ENCODE measurements at regions not wholly inside any gene's neighbourhood (a gene's known extent, or its start where the extent isn't known, plus 50 kb on each side); places are given as distances from the start of the nearest gene placed in this dataset.

DNA sequence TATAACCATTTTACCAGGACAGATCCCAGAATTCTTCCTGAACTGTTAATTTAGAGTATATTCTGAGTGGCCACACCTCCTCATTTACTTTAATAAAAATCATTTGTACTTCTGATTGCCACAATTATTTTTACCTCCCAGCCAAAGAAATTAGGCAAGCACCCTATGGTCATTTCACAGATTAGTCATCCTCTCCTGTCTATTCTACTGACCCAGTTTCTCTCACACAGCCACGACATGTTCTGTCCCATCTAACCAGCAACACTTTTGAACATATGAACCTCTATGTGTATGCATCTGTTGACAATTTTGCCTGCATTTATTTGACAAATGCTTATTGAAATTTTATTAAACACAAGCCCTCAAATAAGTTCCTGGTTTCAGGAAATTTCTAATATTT lies 202.6 kb upstream of the STXBP5 start:
- H3K27ac ChIP-seq (ENCODE audit: low read length) = no peak overlapping the region

DNA sequence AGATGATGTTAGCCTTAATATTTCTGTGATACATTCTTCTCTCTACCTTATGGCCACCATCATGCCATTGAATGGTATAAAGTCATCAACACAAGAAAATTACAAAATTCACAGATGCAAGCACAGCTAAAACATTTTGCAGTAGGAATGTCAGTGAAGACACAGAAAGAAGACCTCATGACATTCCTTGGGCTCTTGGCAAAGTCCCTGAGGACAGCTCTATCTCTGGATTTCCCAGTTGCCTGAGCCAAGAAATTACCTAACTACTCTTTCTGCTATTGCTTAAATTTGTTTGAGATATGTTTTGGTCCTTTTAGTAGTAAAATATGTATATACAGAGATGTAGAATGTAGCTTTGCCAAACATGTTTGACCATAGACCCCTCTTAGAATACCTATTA lies 201.0 kb upstream of the STXBP5 start:
- DNase-seq = no peak
- no peak overlapping the region for H3K4me3 ChIP-seq (ENCODE audit: low read length)
- no peaks in the 10 kb centered on the region for H3K4me1 ChIP-seq (ENCODE audit: control insufficient read depth, insufficient read depth, low read length)
- no peaks in the 10 kb centered on the region for H3K27me3 ChIP-seq (ENCODE audit: control insufficient read depth, insufficient read depth, low read length)
- no peaks in the 10 kb centered on the region for H3K9me3 ChIP-seq (replicated peaks; ENCODE audit: control insufficient read depth, low read depth, low read length)
- H3K27ac ChIP-seq (ENCODE audit: low read length) = no peak overlapping the region
- H3K36me3 ChIP-seq (ENCODE audit: control insufficient read depth, insufficient read depth, low read length) = no peaks in the 10 kb centered on the region

More for the DNA sequence above, 202.6 kb upstream of the STXBP5 start:
- Histone ChIP-seq H3K9me3 (replicated peaks; ENCODE audit: control insufficient read depth, low read depth, low read length) (no peaks in the 10 kb centered on the region), H3K4me1 (ENCODE audit: control insufficient read depth, insufficient read depth, low read length) (no peaks in the 10 kb centered on the region), H3K36me3 (ENCODE audit: control insufficient read depth, insufficient read depth, low read length) (no peaks in the 10 kb centered on the region), H3K27me3 (ENCODE audit: control insufficient read depth, insufficient read depth, low read length) (no peaks in the 10 kb centered on the region), H3K4me3 (ENCODE audit: low read length) (no peak overlapping the region)
- DNase-seq = no peak
- WGBS (ENCODE audit: insufficient coverage) = no CpG with 5 or more reads among the region's 1 CpG

GRCh38 chr6:147005499-147005898 lies 198.7 kb upstream of the STXBP5 start:
- H3K9me3 ChIP-seq (replicated peaks; ENCODE audit: control insufficient read depth, low read depth, low read length) = no peaks in the 10 kb centered on the region
- no peak overlapping the region for H3K4me3 ChIP-seq (ENCODE audit: low read length)

DNA sequence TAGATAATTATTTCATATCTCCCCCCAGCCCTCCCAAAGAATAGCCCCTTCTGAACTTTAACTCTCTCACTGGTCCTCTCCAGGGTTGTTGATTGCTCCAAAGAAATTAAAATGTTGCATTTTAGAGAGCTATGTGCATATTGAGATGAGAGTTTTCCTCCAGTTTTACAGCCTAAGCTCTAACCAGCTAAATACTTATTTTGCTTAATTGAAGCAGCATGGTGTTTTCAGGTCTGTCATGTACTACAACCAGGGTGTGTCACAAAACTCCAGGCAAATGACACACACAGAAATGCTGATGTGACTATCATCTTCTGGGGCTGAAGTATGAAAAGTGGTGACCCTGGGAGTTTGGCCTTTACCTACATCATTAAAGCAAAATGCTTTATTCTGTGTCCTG lies 196.8 kb upstream of the STXBP5 start:
- Histone ChIP-seq H3K36me3 (ENCODE audit: control insufficient read depth, insufficient read depth, low read length) (no peaks in the 10 kb centered on the region), H3K4me1 (ENCODE audit: control insufficient read depth, insufficient read depth, low read length) (no peaks in the 10 kb centered on the region), H3K27ac (ENCODE audit: low read length) (no peak overlapping the region), H3K27me3 (ENCODE audit: control insufficient read depth, insufficient read depth, low read length) (no peaks in the 10 kb centered on the region), H3K9me3 (replicated peaks; ENCODE audit: control insufficient read depth, low read depth, low read length) (no peaks in the 10 kb centered on the region), H3K4me3 (ENCODE audit: low read length) (no peak overlapping the region)
- DNase-seq = no peak

More at GRCh38 chr6:147005499-147005898, 198.7 kb upstream of the STXBP5 start:
- no peaks in the 10 kb centered on the region for H3K27me3 ChIP-seq (ENCODE audit: control insufficient read depth, insufficient read depth, low read length)
- DNase-seq = no peak
- no peaks in the 10 kb centered on the region for H3K4me1 ChIP-seq (ENCODE audit: control insufficient read depth, insufficient read depth, low read length)
- no peak overlapping the region for H3K27ac ChIP-seq (ENCODE audit: low read length)
- no peaks in the 10 kb centered on the region for H3K36me3 ChIP-seq (ENCODE audit: control insufficient read depth, insufficient read depth, low read length)

DNA sequence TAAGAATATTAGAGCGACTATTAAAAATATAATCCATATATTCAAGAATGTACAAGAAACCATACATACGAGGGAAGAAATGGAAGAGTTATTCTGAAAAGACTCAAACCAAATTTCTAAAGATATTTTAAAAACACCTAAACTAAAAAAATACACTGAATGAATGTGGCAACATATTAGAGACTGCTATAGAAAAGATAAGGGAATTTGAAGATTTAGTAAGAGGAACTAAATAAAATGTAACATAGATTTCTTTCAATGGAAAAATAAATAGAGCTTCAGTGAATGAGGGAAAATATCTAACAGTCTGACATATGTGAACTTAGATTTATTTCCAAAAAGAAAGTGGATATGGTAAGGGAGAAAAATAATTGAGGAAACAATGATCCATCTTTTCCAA lies 194.9 kb upstream of the STXBP5 start:
- Histone ChIP-seq H3K9me3 (replicated peaks; ENCODE audit: control insufficient read depth, low read depth, low read length) (no peaks in the 10 kb centered on the region), H3K36me3 (ENCODE audit: control insufficient read depth, insufficient read depth, low read length) (no peaks in the 10 kb centered on the region), H3K4me3 (ENCODE audit: low read length) (no peak overlapping the region), H3K4me1 (ENCODE audit: control insufficient read depth, insufficient read depth, low read length) (no peaks in the 10 kb centered on the region), H3K27ac (ENCODE audit: low read length) (no peak overlapping the region), H3K27me3 (ENCODE audit: control insufficient read depth, insufficient read depth, low read length) (no peaks in the 10 kb centered on the region)
- no CpG with 5 or more reads among the region's 2 CpGs for WGBS (ENCODE audit: insufficient coverage)
- no peak for DNase-seq

DNA sequence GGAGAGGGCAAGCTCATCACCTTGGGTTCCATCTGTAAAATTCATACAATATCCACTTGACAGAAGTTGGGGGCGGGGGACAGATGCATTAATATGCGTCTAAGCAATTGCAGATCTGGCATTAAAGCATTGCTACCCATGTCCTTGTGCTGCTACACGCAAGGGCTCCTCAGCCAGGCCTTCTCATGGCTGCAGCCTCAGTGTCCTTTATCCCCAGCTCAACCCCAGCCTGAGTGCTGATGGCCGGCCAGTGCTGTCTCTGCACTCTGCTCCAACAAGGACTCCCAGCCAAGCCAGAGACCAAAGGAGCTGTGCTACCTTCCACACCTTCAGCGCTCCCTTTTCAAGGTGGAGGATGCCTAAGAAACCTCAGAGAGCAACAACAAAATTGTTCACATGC lies 188.5 kb upstream of the STXBP5 start:
- H3K9me3 ChIP-seq (replicated peaks; ENCODE audit: control insufficient read depth, low read depth, low read length) = no peaks in the 10 kb centered on the region
- no peaks in the 10 kb centered on the region for H3K27me3 ChIP-seq (ENCODE audit: control insufficient read depth, insufficient read depth, low read length)
- no peak overlapping the region for H3K4me3 ChIP-seq (ENCODE audit: low read length)
- H3K36me3 ChIP-seq (ENCODE audit: control insufficient read depth, insufficient read depth, low read length) = no peaks in the 10 kb centered on the region
- no peak overlapping the region for H3K27ac ChIP-seq (ENCODE audit: low read length)
- H3K4me1 ChIP-seq (ENCODE audit: control insufficient read depth, insufficient read depth, low read length) = no peaks in the 10 kb centered on the region
- no peak for DNase-seq
- 92% methylated on average over 4 of the region's 5 CpGs for WGBS (ENCODE audit: insufficient coverage)

- Histone ChIP-seq H3K27me3 (ENCODE audit: control insufficient read depth, insufficient read depth, low read length) (no peaks in the 10 kb centered on the region), H3K9me3 (replicated peaks; ENCODE audit: control insufficient read depth, low read depth, low read length) (no peaks in the 10 kb centered on the region), H3K4me3 (ENCODE audit: low read length) (no peak overlapping the region), H3K36me3 (ENCODE audit: control insufficient read depth, insufficient read depth, low read length) (no peaks in the 10 kb centered on the region), H3K27ac (ENCODE audit: low read length) (no peak overlapping the region), H3K4me1 (ENCODE audit: control insufficient read depth, insufficient read depth, low read length) (no peaks in the 10 kb centered on the region)
- WGBS (ENCODE audit: insufficient coverage) = no CpG with 5 or more reads among the region's 3 CpGs
- no peak for DNase-seq
Measured at GRCh38 chr6:147016440-147016839, 187.8 kb upstream of the STXBP5 start.

DNA sequence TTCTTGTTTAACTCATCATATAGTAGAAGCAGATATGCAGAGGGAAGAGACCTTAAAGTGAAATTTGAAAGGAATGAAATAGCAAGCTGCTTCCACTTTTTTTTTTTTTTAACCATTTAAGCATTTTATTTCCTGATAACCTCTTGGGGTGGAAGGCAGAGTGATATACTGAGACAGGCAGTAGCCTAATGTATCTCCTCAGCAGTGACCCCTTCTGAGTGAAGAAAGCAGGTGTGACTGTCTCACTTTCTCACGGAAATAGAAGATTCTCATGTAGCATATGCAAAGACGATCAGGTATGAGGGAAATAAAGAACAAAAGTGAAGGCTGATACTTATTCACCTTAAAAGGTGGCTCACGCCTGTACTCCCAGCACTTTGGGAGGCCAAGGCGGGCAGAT lies 187.1 kb upstream of the STXBP5 start:
- Histone ChIP-seq H3K9me3 (replicated peaks; ENCODE audit: control insufficient read depth, low read depth, low read length) (no peaks in the 10 kb centered on the region), H3K36me3 (ENCODE audit: control insufficient read depth, insufficient read depth, low read length) (no peaks in the 10 kb centered on the region), H3K4me1 (ENCODE audit: control insufficient read depth, insufficient read depth, low read length) (no peaks in the 10 kb centered on the region), H3K4me3 (ENCODE audit: low read length) (no peak overlapping the region), H3K27ac (ENCODE audit: low read length) (no peak overlapping the region), H3K27me3 (ENCODE audit: control insufficient read depth, insufficient read depth, low read length) (no peaks in the 10 kb centered on the region)
- no peak for DNase-seq
- WGBS (ENCODE audit: insufficient coverage) = 61% methylated on average over 2 of the region's 4 CpGs

DNA sequence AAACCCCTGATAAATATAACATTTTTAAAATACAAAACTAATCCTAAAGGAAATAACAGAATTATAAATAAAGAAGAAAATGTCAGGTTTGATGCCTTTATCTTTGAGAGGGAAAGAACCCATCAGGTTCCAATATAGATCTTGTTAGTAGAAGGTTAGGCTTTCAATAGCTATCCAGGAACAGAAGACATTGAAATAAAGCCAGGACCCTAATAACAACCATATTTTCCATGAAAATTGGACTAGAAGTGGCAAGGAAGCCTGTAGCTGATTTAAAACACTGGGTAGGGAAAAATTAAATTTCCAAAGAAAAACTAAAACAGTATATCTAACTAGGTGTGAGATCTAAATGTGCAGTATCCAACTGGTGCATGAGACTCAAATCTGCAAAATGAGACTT lies 185.2 kb upstream of the STXBP5 start:
- no peaks in the 10 kb centered on the region for H3K36me3 ChIP-seq (ENCODE audit: control insufficient read depth, insufficient read depth, low read length)
- H3K9me3 ChIP-seq (replicated peaks; ENCODE audit: control insufficient read depth, low read depth, low read length) = no peaks in the 10 kb centered on the region
- H3K4me3 ChIP-seq (ENCODE audit: low read length) = no peak overlapping the region
- no peak overlapping the region for H3K27ac ChIP-seq (ENCODE audit: low read length)
- DNase-seq = peak; percentile 17
- H3K27me3 ChIP-seq (ENCODE audit: control insufficient read depth, insufficient read depth, low read length) = no peaks in the 10 kb centered on the region
- no peaks in the 10 kb centered on the region for H3K4me1 ChIP-seq (ENCODE audit: control insufficient read depth, insufficient read depth, low read length)

GRCh38 chr6:147022041-147022440 lies 182.2 kb upstream of the STXBP5 start:
- Histone ChIP-seq H3K27me3 (ENCODE audit: control insufficient read depth, insufficient read depth, low read length) (no peaks in the 10 kb centered on the region), H3K9me3 (replicated peaks; ENCODE audit: control insufficient read depth, low read depth, low read length) (no peaks in the 10 kb centered on the region), H3K4me1 (ENCODE audit: control insufficient read depth, insufficient read depth, low read length) (no peaks in the 10 kb centered on the region), H3K27ac (ENCODE audit: low read length) (no peak overlapping the region), H3K36me3 (ENCODE audit: control insufficient read depth, insufficient read depth, low read length) (no peaks in the 10 kb centered on the region), H3K4me3 (ENCODE audit: low read length) (no peak overlapping the region)
- 70% methylated on average over 2 of the region's 2 CpGs for WGBS (ENCODE audit: insufficient coverage)
- no peak for DNase-seq

GRCh38 chr6:147023148-147023547 lies 181.1 kb upstream of the STXBP5 start:
- Histone ChIP-seq H3K9me3 (replicated peaks; ENCODE audit: control insufficient read depth, low read depth, low read length) (no peaks in the 10 kb centered on the region), H3K27ac (ENCODE audit: low read length) (no peak overlapping the region), H3K27me3 (ENCODE audit: control insufficient read depth, insufficient read depth, low read length) (no peaks in the 10 kb centered on the region), H3K36me3 (ENCODE audit: control insufficient read depth, insufficient read depth, low read length) (no peaks in the 10 kb centered on the region), H3K4me3 (ENCODE audit: low read length) (no peak overlapping the region), H3K4me1 (ENCODE audit: control insufficient read depth, insufficient read depth, low read length) (no peaks in the 10 kb centered on the region)
- DNase-seq = no peak

Measured in muscle of leg (tissue), 3 donors.